ENCODE measurements at regions not wholly inside any gene's neighbourhood (a gene's known extent, or its start where the extent isn't known, plus 50 kb on each side); places are given as distances from the start of the nearest gene placed in this dataset.

DNA sequence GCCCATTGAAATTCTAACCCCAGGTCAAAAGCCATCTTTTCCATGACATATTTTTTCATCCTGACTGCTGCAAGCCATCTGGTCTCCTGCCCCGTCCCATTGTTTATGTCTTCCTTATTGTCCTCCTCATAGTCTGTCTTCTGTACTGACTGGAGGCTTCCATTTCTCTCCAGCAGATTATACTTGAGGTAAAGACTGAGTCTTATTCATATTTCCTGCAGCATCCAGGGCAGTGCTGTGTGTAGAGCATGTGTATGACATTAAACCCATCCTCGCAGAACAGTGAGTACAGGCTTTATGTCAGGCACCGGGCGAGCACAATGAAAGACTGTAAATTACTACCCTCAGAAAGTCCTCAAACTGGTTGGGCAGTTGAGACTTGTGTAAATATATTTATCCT, 275.1 kb downstream of the C4orf33 start (continued):
- TF ChIP-seq, protein P1, sequence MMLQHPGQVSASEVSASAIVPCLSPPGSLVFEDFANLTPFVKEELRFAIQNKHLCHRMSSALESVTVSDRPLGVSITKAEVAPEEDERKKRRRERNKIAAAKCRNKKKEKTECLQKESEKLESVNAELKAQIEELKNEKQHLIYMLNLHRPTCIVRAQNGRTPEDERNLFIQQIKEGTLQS (IDR thresholded peaks at IDR 0.05) = no peak
- TF ChIP-seq RAD21 (IDR thresholded peaks at IDR 0.05) = no peak
- TF ChIP-seq HNF4G (IDR thresholded peaks at IDR 0.05) = no peak

DNA sequence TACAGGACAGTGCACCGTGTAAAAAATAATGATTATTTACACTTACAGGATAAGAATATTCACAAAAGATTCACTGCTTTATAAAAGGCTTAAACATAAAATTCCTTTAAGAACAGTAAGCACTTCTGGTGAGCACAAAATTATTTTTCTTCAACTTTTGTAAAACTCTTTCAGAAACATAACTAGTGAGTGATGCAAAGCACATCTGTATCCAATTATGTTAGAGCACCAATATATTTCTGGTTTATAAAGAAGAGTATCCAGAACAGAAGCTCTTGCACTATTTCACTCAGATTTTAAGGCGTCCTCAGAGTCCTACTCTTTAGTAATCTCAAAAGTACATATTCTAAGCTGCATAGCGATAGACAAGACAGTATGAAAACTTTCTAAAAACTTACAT, 276.0 kb downstream of the C4orf33 start:
- no peak for DNase-seq (ENCODE audit: low spot score)
- Histone ChIP-seq H3K9ac (ENCODE audit: low read depth in 1 of 2, low read length in 2 of 2) (no peak overlapping the region), H3K4me3 (ENCODE audit: low read depth in 1 of 3, low read length in 3 of 3) (no peak overlapping the region), H3K27ac (ENCODE audit: low read depth in 1 of 2, low read length in 2 of 2) (no peak overlapping the region), H3K9me3 (ENCODE audit: control insufficient read depth in 4 of 4, low read length in 3 of 4) (no peaks in the 10 kb centered on the region), H3K36me3 (ENCODE audit: control insufficient read depth in 4 of 4, insufficient read depth in 3 of 4, low read depth in 1 of 4, low read length in 3 of 4) (no peaks in the 10 kb centered on the region), H3K27me3 (ENCODE audit: control insufficient read depth in 4 of 4, insufficient read depth in 4 of 4, low read length in 3 of 4) (no peaks in the 10 kb centered on the region), H3K4me1 (ENCODE audit: control insufficient read depth in 4 of 4, insufficient read depth in 4 of 4, low read length in 3 of 4) (no peaks in the 10 kb centered on the region)
- no peak for TF ChIP-seq RXRA (IDR thresholded peaks at IDR 0.05)
- TF ChIP-seq EGR1 (IDR thresholded peaks at IDR 0.05; ENCODE audit: low read depth in 2 of 2) = no peak
- TF ChIP-seq YY1 (IDR thresholded peaks at IDR 0.05) = no peak
- TF ChIP-seq, protein P2, sequence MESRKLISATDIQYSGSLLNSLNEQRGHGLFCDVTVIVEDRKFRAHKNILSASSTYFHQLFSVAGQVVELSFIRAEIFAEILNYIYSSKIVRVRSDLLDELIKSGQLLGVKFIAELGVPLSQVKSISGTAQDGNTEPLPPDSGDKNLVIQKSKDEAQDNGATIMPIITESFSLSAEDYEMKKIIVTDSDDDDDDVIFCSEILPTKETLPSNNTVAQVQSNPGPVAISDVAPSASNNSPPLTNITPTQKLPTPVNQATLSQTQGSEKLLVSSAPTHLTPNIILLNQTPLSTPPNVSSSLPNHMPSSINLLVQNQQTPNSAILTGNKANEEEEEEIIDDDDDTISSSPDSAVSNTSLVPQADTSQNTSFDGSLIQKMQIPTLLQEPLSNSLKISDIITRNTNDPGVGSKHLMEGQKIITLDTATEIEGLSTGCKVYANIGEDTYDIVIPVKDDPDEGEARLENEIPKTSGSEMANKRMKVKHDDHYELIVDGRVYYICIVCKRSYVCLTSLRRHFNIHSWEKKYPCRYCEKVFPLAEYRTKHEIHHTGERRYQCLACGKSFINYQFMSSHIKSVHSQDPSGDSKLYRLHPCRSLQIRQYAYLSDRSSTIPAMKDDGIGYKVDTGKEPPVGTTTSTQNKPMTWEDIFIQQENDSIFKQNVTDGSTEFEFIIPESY (IDR thresholded peaks at IDR 0.05) = no peak
- TF ChIP-seq TAF1 (conservative IDR thresholded peaks at IDR 0.05) = no peak
- no peak for TF ChIP-seq FOXA1 (IDR thresholded peaks at IDR 0.05)
- TF ChIP-seq JUND (IDR thresholded peaks at IDR 0.05) = no peak
- no peak for TF ChIP-seq HNF4G (IDR thresholded peaks at IDR 0.05)
- TF ChIP-seq, protein P3, sequence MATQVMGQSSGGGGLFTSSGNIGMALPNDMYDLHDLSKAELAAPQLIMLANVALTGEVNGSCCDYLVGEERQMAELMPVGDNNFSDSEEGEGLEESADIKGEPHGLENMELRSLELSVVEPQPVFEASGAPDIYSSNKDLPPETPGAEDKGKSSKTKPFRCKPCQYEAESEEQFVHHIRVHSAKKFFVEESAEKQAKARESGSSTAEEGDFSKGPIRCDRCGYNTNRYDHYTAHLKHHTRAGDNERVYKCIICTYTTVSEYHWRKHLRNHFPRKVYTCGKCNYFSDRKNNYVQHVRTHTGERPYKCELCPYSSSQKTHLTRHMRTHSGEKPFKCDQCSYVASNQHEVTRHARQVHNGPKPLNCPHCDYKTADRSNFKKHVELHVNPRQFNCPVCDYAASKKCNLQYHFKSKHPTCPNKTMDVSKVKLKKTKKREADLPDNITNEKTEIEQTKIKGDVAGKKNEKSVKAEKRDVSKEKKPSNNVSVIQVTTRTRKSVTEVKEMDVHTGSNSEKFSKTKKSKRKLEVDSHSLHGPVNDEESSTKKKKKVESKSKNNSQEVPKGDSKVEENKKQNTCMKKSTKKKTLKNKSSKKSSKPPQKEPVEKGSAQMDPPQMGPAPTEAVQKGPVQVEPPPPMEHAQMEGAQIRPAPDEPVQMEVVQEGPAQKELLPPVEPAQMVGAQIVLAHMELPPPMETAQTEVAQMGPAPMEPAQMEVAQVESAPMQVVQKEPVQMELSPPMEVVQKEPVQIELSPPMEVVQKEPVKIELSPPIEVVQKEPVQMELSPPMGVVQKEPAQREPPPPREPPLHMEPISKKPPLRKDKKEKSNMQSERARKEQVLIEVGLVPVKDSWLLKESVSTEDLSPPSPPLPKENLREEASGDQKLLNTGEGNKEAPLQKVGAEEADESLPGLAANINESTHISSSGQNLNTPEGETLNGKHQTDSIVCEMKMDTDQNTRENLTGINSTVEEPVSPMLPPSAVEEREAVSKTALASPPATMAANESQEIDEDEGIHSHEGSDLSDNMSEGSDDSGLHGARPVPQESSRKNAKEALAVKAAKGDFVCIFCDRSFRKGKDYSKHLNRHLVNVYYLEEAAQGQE (IDR thresholded peaks at IDR 0.05) = no peak
- TF ChIP-seq FOXA2 (IDR thresholded peaks at IDR 0.05) = no peak
- WGBS = 83% methylated on average over 3 of the region's 3 CpGs

DNA sequence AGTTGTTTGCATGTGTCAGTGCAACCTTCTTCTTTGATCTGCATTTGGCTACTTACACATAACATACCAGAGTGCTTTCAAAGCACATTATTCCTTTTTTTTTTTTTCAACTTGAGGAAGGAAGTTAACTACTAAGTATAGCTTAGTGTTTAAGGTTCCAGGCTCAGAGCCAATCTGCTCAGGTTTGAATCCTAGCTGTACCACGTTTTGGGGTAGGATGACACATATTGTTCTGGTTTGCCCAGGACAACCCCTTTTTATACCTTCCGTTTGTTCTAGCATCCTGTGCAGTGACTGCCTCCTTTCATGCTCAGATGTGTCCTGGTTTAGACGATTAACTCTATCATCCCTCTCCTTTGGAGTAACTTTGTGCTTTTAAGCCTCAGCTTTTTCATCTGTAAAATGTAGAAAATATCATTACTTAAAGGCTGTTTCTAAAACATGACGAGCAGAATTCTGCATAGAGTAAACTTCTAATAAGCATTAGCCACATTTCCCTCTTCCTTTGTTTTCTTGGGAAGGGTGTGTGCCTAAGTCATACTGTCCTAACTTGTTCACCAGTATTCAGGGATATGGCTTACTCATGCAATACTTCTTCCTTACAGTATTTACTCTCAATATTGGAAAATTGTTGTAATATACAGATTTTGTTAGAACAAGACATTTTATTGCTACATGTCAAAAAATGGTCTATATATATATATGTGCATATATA, 281.3 kb downstream of the C4orf33 start:
- 37% methylated on average over 4 of the region's 4 CpGs for WGBS
- no peak for TF ChIP-seq EGR1 (IDR thresholded peaks at IDR 0.05; ENCODE audit: low read depth in 2 of 2)
- no peak for TF ChIP-seq YY1 (IDR thresholded peaks at IDR 0.05)
- TF ChIP-seq HNF4G (IDR thresholded peaks at IDR 0.05) = no peak
- TF ChIP-seq, protein P1 (IDR thresholded peaks at IDR 0.05) = no peak
- TF ChIP-seq, protein P4, sequence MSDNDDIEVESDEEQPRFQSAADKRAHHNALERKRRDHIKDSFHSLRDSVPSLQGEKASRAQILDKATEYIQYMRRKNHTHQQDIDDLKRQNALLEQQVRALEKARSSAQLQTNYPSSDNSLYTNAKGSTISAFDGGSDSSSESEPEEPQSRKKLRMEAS (IDR thresholded peaks at IDR 0.05) = no peak
- TF ChIP-seq, protein P3 (IDR thresholded peaks at IDR 0.05) = no peak
- no peak for TF ChIP-seq SP1 (IDR thresholded peaks at IDR 0.05)
- TF ChIP-seq RAD21 (IDR thresholded peaks at IDR 0.05) = no peak
- no peak for TF ChIP-seq FOXA2 (IDR thresholded peaks at IDR 0.05)
- TF ChIP-seq NR2F2 (IDR thresholded peaks at IDR 0.05) = no peak
- no peak for TF ChIP-seq TAF1 (conservative IDR thresholded peaks at IDR 0.05)
- TF ChIP-seq FOXA1 (IDR thresholded peaks at IDR 0.05) = no peak
- TF ChIP-seq JUND (IDR thresholded peaks at IDR 0.05) = no peak
- TF ChIP-seq GABPA (IDR thresholded peaks at IDR 0.05 in 1 of 2, conservative IDR thresholded peaks at IDR 0.05 in 1 of 2) = no peak
- no peak for DNase-seq (ENCODE audit: low spot score)
- no peaks in the 10 kb centered on the region for H3K4me1 ChIP-seq (ENCODE audit: control insufficient read depth in 4 of 4, insufficient read depth in 4 of 4, low read length in 3 of 4)
- H3K27me3 ChIP-seq (ENCODE audit: control insufficient read depth in 4 of 4, insufficient read depth in 4 of 4, low read length in 3 of 4) = peaks cover 0 to 6% (median 0%) of the 10 kb centered on the region in 4 donors
- no peaks in the 10 kb centered on the region for H3K36me3 ChIP-seq (ENCODE audit: control insufficient read depth in 4 of 4, insufficient read depth in 3 of 4, low read depth in 1 of 4, low read length in 3 of 4)
- H3K27ac ChIP-seq (ENCODE audit: low read depth in 1 of 2, low read length in 2 of 2) = no peak overlapping the region
- no peak overlapping the region for H3K9ac ChIP-seq (ENCODE audit: low read depth in 1 of 2, low read length in 2 of 2)
- H3K9me3 ChIP-seq (ENCODE audit: control insufficient read depth in 4 of 4, low read length in 3 of 4) = no peaks in the 10 kb centered on the region
- H3K4me3 ChIP-seq (ENCODE audit: low read depth in 1 of 3, low read length in 3 of 3) = no peak overlapping the region
